ENCODE measurements at regions not wholly inside any gene's neighbourhood (a gene's known extent, or its start where the extent isn't known, plus 50 kb on each side); places are given as distances from the start of the nearest gene placed in this dataset.
"Not testable (repeated sequence)": the region's sequence is repeated elsewhere in the genome, so short reads cannot be mapped to it uniquely, and the experiment has no call there.

DNA sequence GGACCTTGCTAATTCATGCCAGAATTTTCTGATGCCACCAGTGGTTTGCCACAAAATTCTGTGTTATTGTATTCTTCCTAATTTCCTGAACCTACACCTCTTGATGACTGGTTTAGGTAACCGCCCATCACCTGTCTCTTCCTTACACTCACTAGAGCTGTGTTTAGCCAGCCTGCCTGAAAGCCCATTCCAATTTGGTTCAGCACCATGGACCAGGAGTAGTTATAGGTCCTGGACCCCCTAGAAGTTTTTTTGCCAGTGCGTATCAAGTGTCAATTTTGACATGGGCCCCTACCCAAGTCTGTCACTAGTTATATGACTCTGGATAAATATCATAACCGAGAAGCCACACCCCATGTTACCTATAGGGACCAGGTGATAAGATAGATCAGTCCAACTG lies 94.0 kb upstream of the NAP1L1 start:
- Mint-ChIP-seq H3K4me1 (peaks cover 2% of the 10 kb centered on the region), H3K9me3 (no peaks in the 10 kb centered on the region), H3K4me3 (no peak overlapping the region), H3K27ac (no peak overlapping the region), H3K36me3 (ENCODE audit: low read depth) (no peaks in the 10 kb centered on the region), H3K27me3 (peaks cover 15% of the 10 kb centered on the region)
- ChIA-PET POLR2A (no interaction called here), CTCF (interaction anchor here (0.6 to 1.0 kb wide), 2 partner anchors 14 to 48 kb away, joined by 3 to 5 read pairs; no protein-coding TSS in a partner anchor)
- DNase-seq = no peak

DNA sequence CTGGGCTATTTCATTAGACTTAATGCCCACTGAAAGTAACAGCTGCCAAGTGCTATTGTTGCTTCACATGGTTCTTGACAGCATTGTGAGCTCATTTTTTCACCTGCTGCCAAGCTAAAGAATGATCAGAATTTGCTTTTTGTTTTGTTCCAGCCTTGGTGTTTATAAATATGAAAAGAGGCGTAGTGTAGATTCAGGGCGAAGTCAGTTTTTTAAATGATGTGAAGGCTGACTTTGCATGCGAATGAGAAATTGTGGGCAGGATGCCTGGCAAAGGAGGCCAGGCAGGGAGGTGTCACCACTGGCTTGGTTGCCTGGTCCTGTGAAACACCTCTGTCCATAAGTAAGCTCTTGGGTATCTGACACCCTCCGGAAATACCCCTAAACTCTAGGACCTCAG lies 93.3 kb upstream of the NAP1L1 start:
- peaks cover 15% of the 10 kb centered on the region for H3K27me3 Mint-ChIP-seq
- H3K9me3 Mint-ChIP-seq = no peaks in the 10 kb centered on the region
- H3K4me3 Mint-ChIP-seq = no peak overlapping the region
- H3K4me1 Mint-ChIP-seq = no peaks in the 10 kb centered on the region
- no peaks in the 10 kb centered on the region for H3K36me3 Mint-ChIP-seq (ENCODE audit: low read depth)
- DNase-seq = no peak
- no peak overlapping the region for H3K27ac Mint-ChIP-seq
- POLR2A ChIA-PET = no interaction called here
- CTCF ChIA-PET = interaction anchor here (0.6 to 1.0 kb wide), 2 partner anchors 15 to 49 kb away, joined by 3 to 5 read pairs; no protein-coding TSS in a partner anchor

DNA sequence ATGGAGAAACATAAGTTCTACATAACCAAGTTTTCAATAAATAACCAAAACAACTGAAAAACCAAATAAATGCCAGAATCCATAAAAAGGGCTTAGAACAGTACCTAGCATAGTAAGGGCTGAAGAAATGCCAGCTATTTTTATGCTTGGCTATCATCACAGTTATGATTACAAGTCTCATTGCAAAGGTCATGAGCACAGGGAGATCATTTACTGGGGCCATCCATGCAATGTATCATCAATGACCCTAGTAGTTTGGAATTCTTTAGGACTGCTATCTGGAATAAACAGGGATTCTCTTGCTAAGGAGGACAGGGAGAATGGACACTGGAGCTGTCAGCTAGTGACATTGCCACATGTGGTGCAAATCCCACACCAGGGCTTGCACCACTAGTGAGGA lies 92.5 kb upstream of the NAP1L1 start:
- Mint-ChIP-seq H3K36me3 (ENCODE audit: low read depth) (no peaks in the 10 kb centered on the region), H3K4me1 (no peaks in the 10 kb centered on the region), H3K4me3 (no peak overlapping the region), H3K27me3 (peaks cover 13% of the 10 kb centered on the region), H3K9me3 (no peaks in the 10 kb centered on the region), H3K27ac (no peak overlapping the region)
- no peak for DNase-seq
- POLR2A ChIA-PET = no interaction called here
- CTCF ChIA-PET = interaction anchor here (0.9 kb wide), 1 partner anchor 9 kb away, joined by 3 read pairs; no protein-coding TSS in a partner anchor

DNA sequence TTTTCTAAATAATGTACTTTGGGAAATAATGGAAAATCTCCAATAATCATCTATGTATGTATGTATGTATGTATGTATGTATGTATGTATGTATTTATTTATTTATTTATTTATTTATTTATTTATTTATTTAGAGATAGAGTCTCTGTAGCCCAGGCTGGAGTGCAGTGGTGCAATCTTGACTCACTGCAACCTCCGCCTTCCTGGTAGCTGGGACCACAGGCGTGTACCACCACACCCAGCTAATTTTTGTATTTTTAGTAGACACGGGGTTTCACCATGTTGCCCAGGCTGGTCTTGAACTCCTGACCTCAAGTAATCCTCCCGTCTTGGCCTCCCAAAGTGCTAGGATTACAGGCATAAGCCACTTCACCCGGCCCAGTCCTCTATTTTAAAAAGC lies 91.5 kb upstream of the NAP1L1 start:
- H3K36me3 Mint-ChIP-seq (ENCODE audit: low read depth); H3K4me3 Mint-ChIP-seq; H3K9me3 Mint-ChIP-seq; POLR2A ChIA-PET; DNase-seq; H3K4me1 Mint-ChIP-seq; H3K27ac Mint-ChIP-seq; CTCF ChIA-PET: not testable (repeated sequence)
- peaks cover 16% of the 10 kb centered on the region for H3K27me3 Mint-ChIP-seq

DNA sequence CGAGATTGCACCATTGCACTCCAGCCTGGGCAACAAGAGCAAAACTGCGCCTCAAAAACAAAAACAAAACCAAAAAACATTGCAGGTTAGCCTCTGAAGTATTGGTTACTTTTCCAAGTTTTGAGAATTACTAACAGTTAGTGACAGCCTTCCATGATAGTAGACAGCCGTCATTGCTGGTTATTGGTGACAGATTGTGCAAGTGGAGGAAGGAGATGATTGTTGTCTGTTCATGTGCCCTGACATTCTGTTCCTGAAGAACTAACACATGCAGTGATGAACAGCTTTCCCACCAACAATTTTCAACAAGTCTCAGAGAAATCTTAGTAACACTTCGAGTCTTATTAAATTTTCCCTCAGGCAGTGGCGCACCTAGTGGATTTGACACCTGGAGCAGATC lies 89.3 kb upstream of the NAP1L1 start:
- POLR2A ChIA-PET = no interaction called here
- CTCF ChIA-PET = interaction anchor here (0.6 kb wide), 1 partner anchor 23 kb away, joined by 6 read pairs; no protein-coding TSS in a partner anchor
- H3K36me3 Mint-ChIP-seq (ENCODE audit: low read depth) = no peaks in the 10 kb centered on the region
- no peaks in the 10 kb centered on the region for H3K9me3 Mint-ChIP-seq
- H3K4me1 Mint-ChIP-seq = no peaks in the 10 kb centered on the region
- peaks cover 22% of the 10 kb centered on the region for H3K27me3 Mint-ChIP-seq
- no peak for DNase-seq
- H3K4me3 Mint-ChIP-seq = no peak overlapping the region
- H3K27ac Mint-ChIP-seq = no peak overlapping the region

DNA sequence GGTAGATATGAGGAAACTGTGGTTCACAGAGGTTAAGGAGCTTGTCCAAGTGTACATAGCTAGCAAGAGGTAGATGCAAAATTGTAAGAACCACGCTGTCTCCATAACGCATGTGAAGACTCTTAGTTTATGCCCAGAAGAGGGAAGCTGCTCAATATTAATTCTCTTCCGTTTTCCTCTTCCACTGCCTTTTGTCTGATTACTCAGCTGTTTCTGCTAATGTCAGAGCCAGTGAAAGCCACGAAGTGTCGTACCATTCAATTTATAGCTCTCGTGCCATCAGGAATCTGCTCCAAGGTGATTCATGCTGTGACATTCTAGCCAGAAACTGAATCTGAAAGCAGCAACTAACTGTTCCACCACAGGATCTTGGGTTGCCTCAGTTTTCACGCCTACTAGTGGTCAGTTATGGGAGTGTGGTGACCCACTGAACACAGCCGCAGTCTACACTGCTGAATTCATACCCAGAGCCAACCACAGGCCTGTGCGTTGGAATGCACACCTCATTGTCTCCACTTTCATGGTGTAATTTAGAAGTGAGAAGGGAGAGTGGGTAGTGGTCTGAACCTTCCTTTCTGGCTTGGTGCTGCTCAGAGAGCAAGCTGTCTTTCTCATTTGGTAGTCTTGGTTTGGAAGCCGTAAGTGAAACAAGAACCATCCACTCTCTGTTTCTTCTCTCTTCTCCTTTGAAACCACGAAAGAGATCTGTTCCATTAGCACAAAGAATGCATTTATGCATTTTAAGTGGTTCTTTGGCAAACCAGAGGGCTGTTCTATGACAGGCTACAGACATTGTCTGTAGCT lies 74.2 kb upstream of the NAP1L1 start:
- Mint-ChIP-seq H3K9me3 (no peaks in the 10 kb centered on the region), H3K4me1 (peaks cover 12% of the 10 kb centered on the region), H3K4me3 (peak overlapping the region; percentile 39), H3K36me3 (ENCODE audit: low read depth) (no peaks in the 10 kb centered on the region), H3K27me3 (peaks cover under 1% of the 10 kb centered on the region), H3K27ac (peak overlapping the region; percentile 67)
- ChIA-PET CTCF (interaction anchor here (0.6 to 1.7 kb wide), 6 partner anchors 9 to 72 kb away, joined by 3 to 6 read pairs (median 4); no protein-coding TSS in a partner anchor), POLR2A (interaction anchor here (0.6 kb wide), 1 partner anchor 189 kb away, joined by 5 read pairs; the partner anchor contains the start of gene BBS10)
- DNase-seq = peak; percentile 67

DNA sequence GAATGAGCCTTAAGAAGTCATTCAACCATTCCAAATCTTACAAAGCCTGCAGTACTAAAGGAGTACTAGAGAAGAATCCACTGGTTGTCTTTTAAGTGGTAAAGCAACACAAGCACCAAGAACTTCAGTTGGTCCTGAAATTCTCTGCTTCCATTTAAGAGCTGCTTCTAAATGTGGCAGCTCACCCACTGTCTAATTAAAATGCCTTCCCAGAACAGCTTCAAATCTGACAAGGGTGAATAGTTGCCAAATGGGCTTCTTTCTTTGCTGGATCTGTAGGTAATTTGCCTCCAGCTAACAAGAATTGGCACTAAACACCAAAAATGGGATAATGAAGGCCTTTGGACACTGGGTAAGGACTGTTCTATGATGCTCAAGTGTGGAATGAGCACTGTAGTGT lies 72.2 kb upstream of the NAP1L1 start:
- ChIA-PET POLR2A (no interaction called here), CTCF (no interaction called here)
- no peak for DNase-seq

DNA sequence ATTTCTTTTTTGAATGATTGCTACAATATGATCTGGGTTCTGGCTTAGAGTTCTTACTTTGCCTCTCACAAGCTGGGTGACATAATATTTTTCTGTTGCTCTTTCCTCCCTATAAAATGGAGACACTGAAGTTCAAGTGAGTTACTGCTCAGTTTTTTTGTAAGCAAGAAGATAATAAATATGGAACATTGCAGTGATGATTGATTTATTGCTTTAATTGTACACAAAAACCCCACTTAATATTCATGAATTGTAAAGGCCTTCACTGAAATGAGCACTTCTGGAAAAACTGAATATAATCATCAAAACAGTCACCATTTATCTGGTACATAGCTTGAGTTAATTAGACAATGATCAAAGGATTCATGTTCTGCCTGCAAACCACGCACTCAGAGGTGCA lies 71.8 kb upstream of the NAP1L1 start:
- H3K4me1 Mint-ChIP-seq = peaks cover 15% of the 10 kb centered on the region
- H3K27me3 Mint-ChIP-seq = no peaks in the 10 kb centered on the region
- H3K9me3 Mint-ChIP-seq = no peaks in the 10 kb centered on the region
- DNase-seq = no peak
- CTCF ChIA-PET = interaction anchor here (0.6 to 0.8 kb wide), 2 partner anchors 501 to 1094 kb away, joined by 4 to 6 read pairs; no protein-coding TSS in a partner anchor
- no peak overlapping the region for H3K4me3 Mint-ChIP-seq
- POLR2A ChIA-PET = no interaction called here
- H3K36me3 Mint-ChIP-seq (ENCODE audit: low read depth) = no peaks in the 10 kb centered on the region
- H3K27ac Mint-ChIP-seq = no peak overlapping the region

More for the DNA sequence above, 72.2 kb upstream of the NAP1L1 start:
- H3K27ac Mint-ChIP-seq = no peak overlapping the region
- H3K36me3 Mint-ChIP-seq (ENCODE audit: low read depth) = no peaks in the 10 kb centered on the region
- no peak overlapping the region for H3K4me3 Mint-ChIP-seq
- no peaks in the 10 kb centered on the region for H3K27me3 Mint-ChIP-seq
- no peaks in the 10 kb centered on the region for H3K9me3 Mint-ChIP-seq
- peaks cover 15% of the 10 kb centered on the region for H3K4me1 Mint-ChIP-seq

DNA sequence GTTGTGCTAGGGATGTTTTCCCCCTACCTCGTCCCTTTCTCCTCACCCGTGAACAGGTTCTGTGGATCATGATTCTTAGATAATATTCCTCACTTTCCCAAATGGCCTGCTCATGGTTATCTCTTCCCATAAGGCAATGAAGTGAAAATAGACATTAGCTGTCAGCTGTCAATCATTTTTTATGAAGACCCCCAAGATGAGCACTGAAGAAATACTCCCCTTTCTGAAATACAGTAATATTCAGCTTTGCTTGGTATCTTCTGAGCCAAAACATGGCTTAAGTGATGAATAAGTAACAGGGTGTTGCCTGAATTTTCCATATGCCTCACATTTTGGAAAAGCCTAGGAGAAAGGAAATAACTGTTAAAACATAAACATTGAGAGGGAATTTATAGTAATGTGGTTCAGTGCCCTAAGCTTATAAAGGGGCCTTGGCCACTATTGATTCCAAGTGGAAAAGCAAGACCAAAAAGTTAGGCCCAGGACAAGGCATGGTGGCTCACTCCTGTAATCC lies 70.7 kb upstream of the NAP1L1 start:
- Mint-ChIP-seq H3K9me3 (no peaks in the 10 kb centered on the region), H3K27ac (no peak overlapping the region), H3K4me1 (peaks cover 15% of the 10 kb centered on the region), H3K27me3 (no peaks in the 10 kb centered on the region), H3K36me3 (ENCODE audit: low read depth) (no peaks in the 10 kb centered on the region), H3K4me3 (no peak overlapping the region)
- POLR2A ChIA-PET = no interaction called here
- CTCF ChIA-PET = interaction anchor here (1.3 kb wide), 1 partner anchor 16 kb away, joined by 3 read pairs; no protein-coding TSS in a partner anchor
- DNase-seq = no peak

DNA sequence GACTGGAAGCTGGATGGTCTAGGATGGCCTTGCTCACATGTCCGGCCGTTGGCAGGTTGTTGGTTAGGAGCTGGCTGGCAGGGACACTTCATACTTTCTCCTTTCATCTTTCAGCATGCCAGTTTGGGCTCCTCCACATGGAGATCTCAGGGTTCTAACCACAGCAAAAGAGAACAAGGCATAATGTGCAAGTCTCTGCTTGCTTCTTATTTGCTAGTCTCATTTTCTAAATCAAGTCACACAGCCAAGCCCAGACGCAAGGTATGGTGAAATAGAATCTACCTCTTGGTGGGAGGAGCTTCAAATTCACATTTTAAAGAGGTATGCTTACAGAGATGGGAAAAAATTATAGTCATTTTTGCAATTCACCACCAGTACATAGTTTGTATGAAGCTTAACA lies 69.1 kb upstream of the NAP1L1 start:
- CTCF ChIA-PET = interaction anchor here (1.1 kb wide), 1 partner anchor 591 kb away, joined by 3 read pairs; no protein-coding TSS in a partner anchor
- Mint-ChIP-seq H3K36me3 (ENCODE audit: low read depth) (no peaks in the 10 kb centered on the region), H3K4me1 (peaks cover 7% of the 10 kb centered on the region), H3K27ac (no peak overlapping the region), H3K4me3 (no peak overlapping the region), H3K9me3 (no peaks in the 10 kb centered on the region), H3K27me3 (no peaks in the 10 kb centered on the region)
- POLR2A ChIA-PET = no interaction called here
- no peak for DNase-seq

DNA sequence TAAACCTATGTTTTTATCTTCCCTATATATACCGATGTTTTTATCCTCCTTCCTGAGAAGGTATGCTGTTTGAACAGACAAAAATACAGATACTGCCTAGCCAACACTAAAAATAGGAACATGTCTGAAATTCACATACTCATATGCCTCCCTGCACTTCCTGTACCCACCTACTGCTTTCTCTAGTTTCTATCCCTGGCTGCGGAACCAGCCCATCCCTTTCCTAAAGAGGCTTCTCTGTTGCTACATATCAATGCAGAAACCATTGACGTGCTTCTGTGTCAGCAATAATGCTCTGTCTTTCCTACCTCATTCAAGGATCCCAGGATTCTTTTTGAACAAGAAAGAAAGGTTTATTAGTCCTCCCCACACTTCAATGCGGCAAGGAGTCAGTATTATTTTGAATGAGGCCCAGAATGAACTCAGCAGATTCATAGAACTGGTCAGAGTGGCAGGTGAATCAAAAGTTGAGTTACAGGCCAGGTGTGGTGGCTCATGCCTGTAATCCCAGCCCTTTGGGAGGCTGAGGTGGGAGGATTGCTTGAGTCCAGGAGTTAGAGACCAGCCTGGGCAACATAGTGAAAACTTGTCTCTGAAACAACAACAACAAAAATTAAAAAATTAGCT lies 67.8 kb upstream of the NAP1L1 start:
- H3K27ac Mint-ChIP-seq = no peak overlapping the region
- peaks cover 4% of the 10 kb centered on the region for H3K4me1 Mint-ChIP-seq
- H3K4me3 Mint-ChIP-seq = no peak overlapping the region
- no peaks in the 10 kb centered on the region for H3K27me3 Mint-ChIP-seq
- ChIA-PET CTCF (interaction anchor here (0.5 to 0.9 kb wide), 3 partner anchors 10 to 719 kb away, joined by 3 read pairs; no protein-coding TSS in a partner anchor), POLR2A (no interaction called here)
- H3K9me3 Mint-ChIP-seq = no peaks in the 10 kb centered on the region
- no peak for DNase-seq
- no peaks in the 10 kb centered on the region for H3K36me3 Mint-ChIP-seq (ENCODE audit: low read depth)

DNA sequence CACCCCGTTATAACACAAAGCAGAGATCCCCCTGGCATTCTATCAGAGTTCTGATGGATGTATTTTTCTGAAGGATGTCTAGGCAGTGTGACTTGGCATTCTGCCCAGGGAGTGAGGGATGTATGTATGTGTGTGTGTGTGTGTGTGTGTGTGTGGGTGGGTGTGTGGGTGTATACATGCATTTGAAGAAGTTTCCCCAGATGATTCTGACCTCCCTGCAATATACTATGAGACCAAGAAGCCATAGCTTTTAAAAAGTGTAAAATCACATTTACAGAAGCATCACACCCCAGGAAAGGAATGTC lies 59.7 kb upstream of the NAP1L1 start:
- no peak for DNase-seq
- no peak overlapping the region for H3K27ac Mint-ChIP-seq

More for the DNA sequence above, 59.7 kb upstream of the NAP1L1 start:
- H3K9me3 Mint-ChIP-seq = no peaks in the 10 kb centered on the region
- POLR2A ChIA-PET = no interaction called here
- CTCF ChIA-PET = no interaction called here
- H3K4me3 Mint-ChIP-seq = no peak overlapping the region
- no peaks in the 10 kb centered on the region for H3K27me3 Mint-ChIP-seq
- H3K4me1 Mint-ChIP-seq = peaks cover 20% of the 10 kb centered on the region
- no peaks in the 10 kb centered on the region for H3K36me3 Mint-ChIP-seq (ENCODE audit: low read depth)
